Fibroblast of lung (primary cell): ENCODE measurements at regions not wholly inside any gene's neighbourhood (a gene's known extent, or its start where the extent isn't known, plus 50 kb on each side); places are given as distances from the start of the nearest gene placed in this dataset.

Source experiments
- CTCF ChIP-seq, 2 donors: IDR thresholded peaks in 1 of 2; conservative IDR thresholded peaks in 1 of 2; 1 replicate in 1 of 2; 2 replicates in 1 of 2; pipeline ENCODE4 v1.5.1; 2011 to 2012; ENCODE audit warnings: low read length in 2 of 2, control low read depth in 1 of 2, inconsistent platforms in 1 of 2, low read depth in 1 of 2, mild to moderate bottlenecking in 1 of 2
- EZH2 ChIP-seq: IDR thresholded peaks from 2 replicates; pipeline ENCODE4 v1.5.1; 2012; ENCODE audit warnings: low read length, control low read depth, mild to moderate bottlenecking; ENCODE audit errors: missing control alignments

- no peak for TF ChIP-seq CTCF (conservative IDR thresholded peaks at IDR 0.05 in 1 of 2, IDR thresholded peaks at IDR 0.05 in 1 of 2; ENCODE audit: low read depth in 1 of 2, low read length in 2 of 2)
- TF ChIP-seq EZH2: no peak
Observed at GRCh38 chr16:46404028-46404427, 217.2 kb downstream of the SHCBP1 start.
